Endothelial cell of umbilical vein (primary cell): ENCODE measurements at regions not wholly inside any gene's neighbourhood (a gene's known extent, or its start where the extent isn't known, plus 50 kb on each side); places are given as distances from the start of the nearest gene placed in this dataset.

Source experiments
- EZH2 ChIP-seq: IDR thresholded peaks from 2 replicates; pipeline ENCODE4 v1.6.1; 2012; ENCODE audit warnings: borderline replicate concordance, low read depth, mild to moderate bottlenecking, moderate library complexity, low read length, inconsistent platforms; ENCODE audit not compliant: severe bottlenecking
- TF ChIP-seq, protein P1 (sequence below), 2 donors: IDR thresholded peaks; 1 replicate in 1 of 2; 2 replicates in 1 of 2; pipeline ENCODE4 v1.5.1; 2011; ENCODE audit warnings: low read length in 2 of 2, mild to moderate bottlenecking in 2 of 2, moderate library complexity in 2 of 2, control low read depth in 1 of 2, inconsistent platforms in 1 of 2, low read depth in 1 of 2; ENCODE audit not compliant: insufficient read depth in 1 of 2; ENCODE audit errors: extremely low read depth in 1 of 2

- TF ChIP-seq, protein P1, sequence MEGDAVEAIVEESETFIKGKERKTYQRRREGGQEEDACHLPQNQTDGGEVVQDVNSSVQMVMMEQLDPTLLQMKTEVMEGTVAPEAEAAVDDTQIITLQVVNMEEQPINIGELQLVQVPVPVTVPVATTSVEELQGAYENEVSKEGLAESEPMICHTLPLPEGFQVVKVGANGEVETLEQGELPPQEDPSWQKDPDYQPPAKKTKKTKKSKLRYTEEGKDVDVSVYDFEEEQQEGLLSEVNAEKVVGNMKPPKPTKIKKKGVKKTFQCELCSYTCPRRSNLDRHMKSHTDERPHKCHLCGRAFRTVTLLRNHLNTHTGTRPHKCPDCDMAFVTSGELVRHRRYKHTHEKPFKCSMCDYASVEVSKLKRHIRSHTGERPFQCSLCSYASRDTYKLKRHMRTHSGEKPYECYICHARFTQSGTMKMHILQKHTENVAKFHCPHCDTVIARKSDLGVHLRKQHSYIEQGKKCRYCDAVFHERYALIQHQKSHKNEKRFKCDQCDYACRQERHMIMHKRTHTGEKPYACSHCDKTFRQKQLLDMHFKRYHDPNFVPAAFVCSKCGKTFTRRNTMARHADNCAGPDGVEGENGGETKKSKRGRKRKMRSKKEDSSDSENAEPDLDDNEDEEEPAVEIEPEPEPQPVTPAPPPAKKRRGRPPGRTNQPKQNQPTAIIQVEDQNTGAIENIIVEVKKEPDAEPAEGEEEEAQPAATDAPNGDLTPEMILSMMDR (IDR thresholded peaks at IDR 0.05; ENCODE audit: extremely low read depth in 1 of 2, insufficient read depth in 1 of 2, low read depth in 1 of 2, low read length in 2 of 2), result no peak
- TF ChIP-seq EZH2, result no peak
These were observed 399.7 kb upstream of the ID2 start for GRCh38 chr2:8281950-8282857.
